Hypothalamus (tissue), 51 donors: ENCODE measurements at regions not wholly inside any gene's neighbourhood (a gene's known extent, or its start where the extent isn't known, plus 50 kb on each side); places are given as distances from the start of the nearest gene placed in this dataset.
"Not testable (repeated sequence)": the region's sequence is repeated elsewhere in the genome, so short reads cannot be mapped to it uniquely, and the experiment has no call there.

Source experiments
- DNase-seq, 51 donors: peaks; one replicate each; lab custom pipeline; 2025; lab: John Stamatoyannopoulos, UW

DNA sequence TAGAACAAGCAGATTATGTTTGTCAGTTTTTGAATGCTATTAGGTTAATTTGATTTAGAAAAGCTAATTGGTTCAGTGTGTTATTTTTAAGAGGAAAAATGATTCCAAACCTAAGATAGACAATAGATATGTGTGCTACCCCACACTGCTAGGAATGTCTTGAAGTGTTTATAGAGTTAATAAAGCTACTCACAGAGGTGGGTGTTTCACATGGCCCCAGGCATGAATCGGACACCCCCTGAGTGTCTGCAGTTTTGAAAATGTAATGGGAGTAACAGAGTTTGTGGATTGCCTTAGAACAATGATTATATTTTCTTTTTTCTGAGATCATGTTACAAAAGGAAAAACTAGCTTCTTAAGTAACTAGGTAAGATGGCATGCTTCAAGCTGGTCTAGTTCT lies 348.3 kb downstream of the ADCYAP1 start:
- DNase-seq = no peak

DNA sequence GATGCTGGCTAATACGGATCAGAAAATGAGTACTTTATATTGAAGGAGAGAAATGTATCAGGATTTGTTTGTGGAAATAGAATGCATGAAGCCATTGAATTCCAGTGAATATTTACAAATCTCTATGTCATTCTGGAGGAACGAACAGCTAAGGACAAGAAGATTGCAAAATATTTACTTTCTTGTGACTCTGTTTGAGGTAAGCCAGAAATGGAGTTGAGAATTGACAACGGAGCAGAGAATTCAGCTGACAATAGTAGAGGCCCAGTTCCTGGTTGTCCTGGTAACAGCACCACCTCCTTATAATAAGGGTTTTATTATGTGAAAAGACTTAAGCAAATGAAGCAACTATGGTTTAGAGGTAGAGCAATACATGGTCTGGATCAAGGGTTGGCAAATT lies 349.2 kb downstream of the ADCYAP1 start:
- DNase-seq = no peak

GRCh38 chr18:1261054-1261453 lies 356.4 kb downstream of the ADCYAP1 start:
- DNase-seq = no peak

DNA sequence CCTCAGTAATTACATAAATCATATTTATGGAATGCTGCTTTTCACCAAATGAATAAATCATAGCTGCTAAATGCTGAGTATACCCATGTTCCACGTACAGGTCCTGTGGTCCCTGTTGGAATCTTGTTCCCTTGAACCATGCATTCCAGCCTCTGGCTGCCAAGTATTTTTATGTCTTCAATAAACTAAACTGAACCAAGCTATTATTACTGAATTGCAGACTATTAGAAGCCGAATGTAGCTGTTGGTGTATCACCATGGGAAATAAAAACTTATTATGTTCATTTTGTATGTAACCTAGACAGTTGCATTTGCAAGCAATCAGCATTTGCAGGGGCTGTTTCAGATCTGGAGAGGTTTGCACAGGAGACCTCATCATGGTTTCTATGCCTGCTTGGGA lies 362.4 kb downstream of the ADCYAP1 start:
- DNase-seq = no peak

GRCh38 chr18:1270081-1270480 lies 365.4 kb downstream of the ADCYAP1 start:
- DNase-seq = no peak

- no peak for DNase-seq
These were observed 368.8 kb downstream of the ADCYAP1 start for GRCh38 chr18:1273469-1273868.

DNA sequence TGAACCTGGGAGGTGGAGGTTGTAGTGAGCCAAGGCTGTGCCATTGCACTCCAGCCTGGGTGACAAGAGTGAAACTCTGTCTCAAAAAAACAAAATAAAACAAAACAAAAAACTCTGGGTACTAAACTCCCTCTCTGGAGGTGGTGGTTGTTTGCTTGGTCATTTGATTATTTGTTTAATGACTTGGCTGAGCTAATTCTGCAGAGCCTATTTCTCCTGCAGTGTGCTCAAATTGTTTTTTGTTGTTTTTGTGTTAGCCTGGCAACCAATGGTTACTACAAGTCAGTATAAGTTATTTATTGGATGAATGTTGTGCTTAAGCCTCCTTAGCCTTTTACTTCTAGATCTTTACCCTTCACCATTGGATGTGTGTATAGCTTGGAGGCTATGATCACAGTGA lies 387.5 kb downstream of the ADCYAP1 start:
- no peak for DNase-seq

- DNase-seq = no peak
These were observed 389.6 kb downstream of the ADCYAP1 start for GRCh38 chr18:1294229-1294628.

DNA sequence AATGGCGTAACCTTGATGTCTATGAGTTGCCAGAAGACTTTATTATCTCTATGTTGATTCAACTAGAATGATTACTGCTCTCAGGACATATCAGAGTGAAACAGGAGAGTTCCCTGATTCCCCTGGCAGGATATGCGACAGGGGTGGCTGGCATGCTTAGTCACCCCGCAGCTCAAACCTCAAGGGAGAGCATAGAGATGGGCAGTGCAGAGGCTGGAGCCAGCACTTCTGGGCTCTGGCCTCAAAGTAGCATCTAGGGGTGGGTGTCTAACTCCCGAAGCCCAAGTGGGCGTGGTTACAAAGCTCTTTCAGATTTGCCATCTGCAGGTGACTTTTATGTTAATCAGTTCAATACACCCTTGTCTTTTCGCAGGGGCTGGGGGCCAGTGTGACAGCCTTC lies 391.6 kb downstream of the ADCYAP1 start:
- DNase-seq = no peak

DNA sequence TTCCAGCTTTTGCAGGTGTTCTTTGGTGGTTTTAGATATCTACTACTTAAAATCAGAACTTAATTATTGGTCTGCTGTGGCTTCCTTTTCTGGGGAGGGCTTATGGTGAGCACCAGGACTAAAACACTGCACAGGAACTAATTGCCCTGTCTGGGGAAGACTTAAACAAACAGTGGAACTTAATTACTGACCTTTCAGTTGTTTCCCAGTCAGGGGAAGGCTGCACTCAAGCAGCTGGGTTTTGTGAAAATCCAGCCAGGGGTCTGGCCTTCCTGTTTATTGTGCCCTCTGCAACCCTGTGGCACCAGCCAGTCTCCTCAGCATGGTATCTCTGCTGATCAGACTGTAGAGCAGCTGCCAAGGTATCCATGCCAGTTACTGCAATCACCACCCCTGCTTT lies 398.2 kb downstream of the ADCYAP1 start:
- DNase-seq = no peak

GRCh38 chr18:1304392-1304992 lies 399.8 kb downstream of the ADCYAP1 start:
- DNase-seq = no peak

GRCh38 chr18:1306641-1307040 lies 402.0 kb downstream of the ADCYAP1 start:
- no peak for DNase-seq

- no peak for DNase-seq
These were observed 404.0 kb downstream of the ADCYAP1 start for GRCh38 chr18:1308686-1309085.

DNA sequence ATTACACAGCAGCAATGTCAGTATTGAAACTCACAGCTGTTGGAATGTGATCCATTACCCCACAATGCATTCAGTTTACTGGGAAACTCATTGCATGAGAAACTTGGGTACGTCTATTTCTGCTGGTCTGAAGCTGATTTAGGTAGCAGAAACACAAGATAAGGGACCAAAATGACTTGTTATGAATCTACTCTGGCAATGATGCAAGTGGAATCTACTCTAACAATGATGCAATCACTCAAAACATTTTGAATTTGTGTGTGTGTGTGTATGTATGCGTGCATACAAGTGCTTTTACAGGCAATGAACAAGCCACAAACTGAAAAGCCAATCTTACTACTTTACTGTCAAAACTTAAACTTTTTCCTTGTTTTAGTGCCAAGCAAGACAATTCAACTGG lies 406.7 kb downstream of the ADCYAP1 start:
- no peak for DNase-seq

GRCh38 chr18:1335345-1335744 lies 430.7 kb downstream of the ADCYAP1 start:
- DNase-seq = not testable (repeated sequence)

DNA sequence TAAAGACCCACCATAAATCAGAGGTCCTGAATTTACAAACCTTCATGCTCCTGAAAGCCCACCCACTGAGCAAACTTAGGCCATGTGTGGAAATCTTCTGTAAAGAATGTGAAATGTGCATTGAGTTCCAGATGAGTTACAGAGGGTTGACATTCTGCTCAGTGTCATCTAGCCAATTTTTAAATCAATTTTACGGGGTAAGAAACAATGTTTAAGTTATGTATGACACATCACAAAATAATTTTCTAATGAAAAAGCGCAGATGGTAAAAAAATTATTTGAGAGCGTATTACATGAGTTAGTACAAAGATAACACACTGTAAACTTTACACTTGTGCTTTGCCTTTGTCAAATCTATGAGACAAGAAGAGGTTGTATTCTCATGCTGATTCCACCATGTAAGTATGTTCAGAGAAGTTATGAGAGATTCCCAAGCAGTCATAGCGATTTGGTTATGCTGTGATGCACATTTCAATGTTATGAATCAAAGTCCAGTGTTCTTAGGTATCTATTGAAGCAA lies 446.3 kb downstream of the ADCYAP1 start:
- no peak for DNase-seq

DNA sequence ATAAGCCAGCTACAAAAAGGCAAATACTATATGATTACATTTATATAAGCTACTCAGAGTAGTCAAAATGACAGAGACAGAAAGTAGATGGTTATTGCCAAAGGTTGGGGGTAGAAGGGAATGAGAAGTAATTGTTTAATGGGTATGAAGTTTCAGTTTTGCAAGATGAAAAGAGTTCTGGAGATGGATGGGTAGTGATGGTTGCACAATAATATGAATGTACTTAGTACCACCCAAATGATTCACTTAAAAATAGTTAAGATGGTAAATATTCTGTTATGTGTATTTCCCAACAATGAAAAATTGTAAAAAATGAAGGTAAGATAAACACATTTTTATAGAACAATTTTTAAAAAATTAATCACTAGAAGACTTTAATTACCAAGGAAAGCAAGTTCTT lies 448.4 kb downstream of the ADCYAP1 start:
- DNase-seq = no peak

GRCh38 chr18:1357724-1358123 lies 453.1 kb downstream of the ADCYAP1 start:
- no peak for DNase-seq

DNA sequence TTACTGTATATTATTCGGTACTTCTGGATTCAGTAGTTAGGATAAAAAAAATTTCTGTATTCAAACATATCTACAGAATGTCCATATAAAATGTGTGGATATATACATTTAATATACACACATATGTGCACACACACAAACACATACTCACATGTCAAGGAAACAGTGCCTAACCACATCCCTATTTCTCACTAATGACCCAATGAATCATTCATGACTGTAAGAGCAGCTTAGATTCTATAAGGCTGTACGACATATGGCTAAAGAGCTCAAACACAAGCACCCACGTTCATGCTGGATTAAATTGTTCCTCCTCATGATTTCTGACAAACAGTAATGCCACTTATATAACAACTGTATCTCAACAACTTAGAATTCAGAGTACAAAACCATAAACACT lies 457.3 kb downstream of the ADCYAP1 start:
- no peak for DNase-seq

- no peak for DNase-seq
These were observed 465.9 kb downstream of the ADCYAP1 start for GRCh38 chr18:1370552-1370951.

- no peak for DNase-seq
These were observed 467.1 kb downstream of the ADCYAP1 start for GRCh38 chr18:1371724-1372123.

DNA sequence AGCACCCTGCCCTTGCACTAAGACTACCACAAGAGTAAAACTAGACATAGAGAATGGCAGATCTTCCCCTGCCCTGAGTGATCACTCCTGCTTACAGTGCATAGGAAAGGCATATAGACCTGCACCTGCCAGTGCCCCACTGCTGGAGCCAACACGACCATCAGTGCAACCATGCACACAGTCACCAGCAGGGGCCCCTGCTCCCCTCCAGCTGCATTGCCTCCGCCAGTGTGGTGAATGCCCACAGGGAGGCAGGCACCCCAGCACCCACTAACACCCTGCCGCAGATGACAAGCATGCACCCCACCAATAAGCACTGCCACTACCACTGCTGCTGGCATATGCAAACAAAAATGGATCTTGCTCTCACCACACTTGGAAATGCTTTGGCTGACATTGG lies 478.8 kb downstream of the ADCYAP1 start:
- no peak for DNase-seq

DNA sequence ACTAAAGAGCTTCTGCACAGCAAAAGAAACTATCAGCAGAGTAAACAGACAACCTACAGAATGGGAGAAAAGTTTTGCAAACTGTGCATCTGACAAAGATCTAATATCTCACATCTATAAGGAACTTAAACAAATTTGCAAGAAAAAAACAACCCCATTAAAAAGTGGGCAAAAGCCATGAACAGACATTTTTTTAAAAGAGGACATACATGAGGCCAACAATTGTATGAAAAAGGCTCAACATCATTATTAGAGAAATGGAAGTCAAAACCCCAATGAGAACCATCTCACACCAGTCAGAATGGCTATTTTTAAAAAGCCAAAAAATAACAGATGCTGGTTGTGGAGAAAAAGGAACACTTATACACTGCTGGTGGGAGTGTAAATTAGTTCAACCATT lies 483.8 kb downstream of the ADCYAP1 start:
- not testable (repeated sequence) for DNase-seq
